Mucosa of rectum (tissue), 2 donors: ENCODE measurements at regions not wholly inside any gene's neighbourhood (a gene's known extent, or its start where the extent isn't known, plus 50 kb on each side); places are given as distances from the start of the nearest gene placed in this dataset.

Experiments used
- H3K27ac ChIP-seq, 2 donors: one replicate each; pipeline ENCODE4 v1.7.0; 2013; ENCODE audit warnings: inconsistent platforms in 2 of 2, low read depth in 2 of 2, low read length in 2 of 2
- H3K27me3 ChIP-seq, 2 donors: one replicate each; pipeline ENCODE4 v1.7.0; 2013; ENCODE audit warnings: low read length in 2 of 2; ENCODE audit not compliant: control insufficient read depth in 2 of 2, insufficient read depth in 2 of 2
- H3K36me3 ChIP-seq, 2 donors: one replicate each; pipeline ENCODE4 v1.7.0; 2013; ENCODE audit warnings: low read length in 2 of 2; ENCODE audit not compliant: control insufficient read depth in 2 of 2, insufficient read depth in 2 of 2
- H3K4me1 ChIP-seq, 2 donors: one replicate each; pipeline ENCODE4 v1.7.0; 2013; ENCODE audit warnings: low read length in 2 of 2, mild to moderate bottlenecking in 1 of 2; ENCODE audit not compliant: control insufficient read depth in 2 of 2, insufficient read depth in 2 of 2
- H3K4me3 ChIP-seq, 2 donors: one replicate each; pipeline ENCODE4 v1.7.0; 2013; ENCODE audit warnings: low read length in 2 of 2
- H3K9ac ChIP-seq, 2 donors: one replicate each; pipeline ENCODE4 v1.7.0; 2013; ENCODE audit warnings: low read length in 2 of 2, low read depth in 1 of 2, mild to moderate bottlenecking in 1 of 2
- H3K9me3 ChIP-seq, 2 donors: one replicate each; pipeline ENCODE4 v1.7.0; 2013; ENCODE audit warnings: low read length in 2 of 2; ENCODE audit not compliant: control insufficient read depth in 2 of 2
- donor health status: healthy.
- donor health status: Normal muscosa, but diverticular disease.

- Histone ChIP-seq H3K36me3 (no peaks in the 10 kb centered on the region), H3K27ac (no peak overlapping the region), H3K9ac (no peak overlapping the region), H3K9me3 (no peaks in the 10 kb centered on the region), H3K4me1 (no peaks in the 10 kb centered on the region), H3K27me3 (no peaks in the 10 kb centered on the region), H3K4me3 (no peak overlapping the region)
Observed at GRCh38 chr5:30736669-30737068, 456.8 kb upstream of the CDH6 start.

- Histone ChIP-seq H3K27me3 (no peaks in the 10 kb centered on the region), H3K4me3 (no peak overlapping the region), H3K36me3 (no peaks in the 10 kb centered on the region), H3K27ac (no peak overlapping the region), H3K9me3 (no peaks in the 10 kb centered on the region), H3K4me1 (no peaks in the 10 kb centered on the region), H3K9ac (no peak overlapping the region)
Observed at GRCh38 chr5:30734118-30734517, 459.4 kb upstream of the CDH6 start.

GRCh38 chr5:30725073-30725472, 468.4 kb upstream of the CDH6 start:
- Histone ChIP-seq H3K36me3 (no peaks in the 10 kb centered on the region), H3K9me3 (no peaks in the 10 kb centered on the region), H3K9ac (no peak overlapping the region), H3K4me1 (no peaks in the 10 kb centered on the region), H3K27me3 (no peaks in the 10 kb centered on the region), H3K4me3 (no peak overlapping the region), H3K27ac (no peak overlapping the region)

GRCh38 chr5:30698217-30698616, 495.3 kb upstream of the CDH6 start:
- no peak overlapping the region for H3K27ac ChIP-seq
- no peaks in the 10 kb centered on the region for H3K4me1 ChIP-seq
- H3K9me3 ChIP-seq: no peaks in the 10 kb centered on the region

GRCh38 chr5:30693326-30693725, 500.2 kb upstream of the CDH6 start:
- no peak overlapping the region for H3K27ac ChIP-seq
- H3K27me3 ChIP-seq: no peaks in the 10 kb centered on the region
- H3K36me3 ChIP-seq: no peaks in the 10 kb centered on the region
- no peak overlapping the region for H3K4me3 ChIP-seq
- H3K4me1 ChIP-seq: no peaks in the 10 kb centered on the region
- no peak overlapping the region for H3K9ac ChIP-seq
- H3K9me3 ChIP-seq: no peaks in the 10 kb centered on the region

More at GRCh38 chr5:30698217-30698616, 495.3 kb upstream of the CDH6 start:
- H3K4me3 ChIP-seq: no peak overlapping the region
- no peak overlapping the region for H3K9ac ChIP-seq
- H3K36me3 ChIP-seq: no peaks in the 10 kb centered on the region
- H3K27me3 ChIP-seq: no peaks in the 10 kb centered on the region

GRCh38 chr5:30690931-30691330, 502.6 kb upstream of the CDH6 start:
- Histone ChIP-seq H3K9me3 (no peaks in the 10 kb centered on the region), H3K9ac (no peak overlapping the region), H3K27ac (no peak overlapping the region), H3K4me3 (no peak overlapping the region), H3K4me1 (no peaks in the 10 kb centered on the region), H3K27me3 (no peaks in the 10 kb centered on the region), H3K36me3 (no peaks in the 10 kb centered on the region)

GRCh38 chr5:30687461-30687860, 506.0 kb upstream of the CDH6 start:
- H3K27ac ChIP-seq: no peak overlapping the region
- H3K4me3 ChIP-seq: no peak overlapping the region
- no peaks in the 10 kb centered on the region for H3K27me3 ChIP-seq
- no peak overlapping the region for H3K9ac ChIP-seq
- no peaks in the 10 kb centered on the region for H3K9me3 ChIP-seq
- H3K36me3 ChIP-seq: no peaks in the 10 kb centered on the region
- H3K4me1 ChIP-seq: no peaks in the 10 kb centered on the region

- Histone ChIP-seq H3K4me3 (no peak overlapping the region), H3K36me3 (no peaks in the 10 kb centered on the region), H3K27ac (no peak overlapping the region), H3K27me3 (no peaks in the 10 kb centered on the region), H3K4me1 (no peaks in the 10 kb centered on the region), H3K9me3 (no peaks in the 10 kb centered on the region), H3K9ac (no peak overlapping the region)
Observed at GRCh38 chr5:30686530-30686929, 507.0 kb upstream of the CDH6 start.

GRCh38 chr5:30676223-30676840, 517.2 kb upstream of the CDH6 start:
- no peaks in the 10 kb centered on the region for H3K4me1 ChIP-seq
- H3K4me3 ChIP-seq: no peak overlapping the region
- no peaks in the 10 kb centered on the region for H3K27me3 ChIP-seq
- H3K9me3 ChIP-seq: peaks cover 0 to 3% of the 10 kb centered on the region in 2 donors
- H3K9ac ChIP-seq: no peak overlapping the region
- no peaks in the 10 kb centered on the region for H3K36me3 ChIP-seq
- no peak overlapping the region for H3K27ac ChIP-seq

GRCh38 chr5:30667293-30667692, 526.2 kb upstream of the CDH6 start:
- H3K27ac ChIP-seq: no peak overlapping the region
- no peaks in the 10 kb centered on the region for H3K9me3 ChIP-seq
- H3K36me3 ChIP-seq: no peaks in the 10 kb centered on the region
- H3K4me3 ChIP-seq: no peak overlapping the region
- H3K9ac ChIP-seq: no peak overlapping the region
- no peaks in the 10 kb centered on the region for H3K4me1 ChIP-seq
- no peaks in the 10 kb centered on the region for H3K27me3 ChIP-seq

GRCh38 chr5:30663536-30663935, 530.0 kb upstream of the CDH6 start:
- Histone ChIP-seq H3K4me3 (no peak overlapping the region), H3K27me3 (no peaks in the 10 kb centered on the region), H3K27ac (no peak overlapping the region), H3K9ac (no peak overlapping the region), H3K9me3 (no peaks in the 10 kb centered on the region), H3K4me1 (no peaks in the 10 kb centered on the region), H3K36me3 (no peaks in the 10 kb centered on the region)
